ENCODE measurements at regions not wholly inside any gene's neighbourhood (a gene's known extent, or its start where the extent isn't known, plus 50 kb on each side); places are given as distances from the start of the nearest gene placed in this dataset.

- Mint-ChIP-seq H3K4me1 (ENCODE audit: low read depth) (no peaks in the 10 kb centered on the region), H3K27me3 (ENCODE audit: insufficient read depth) (peaks cover 14% of the 10 kb centered on the region), H3K4me3 (no peak overlapping the region), H3K27ac (no peak overlapping the region), H3K9me3 (no peaks in the 10 kb centered on the region), H3K36me3 (ENCODE audit: low read depth) (no peaks in the 10 kb centered on the region)
- TF ChIP-seq, protein P1, sequence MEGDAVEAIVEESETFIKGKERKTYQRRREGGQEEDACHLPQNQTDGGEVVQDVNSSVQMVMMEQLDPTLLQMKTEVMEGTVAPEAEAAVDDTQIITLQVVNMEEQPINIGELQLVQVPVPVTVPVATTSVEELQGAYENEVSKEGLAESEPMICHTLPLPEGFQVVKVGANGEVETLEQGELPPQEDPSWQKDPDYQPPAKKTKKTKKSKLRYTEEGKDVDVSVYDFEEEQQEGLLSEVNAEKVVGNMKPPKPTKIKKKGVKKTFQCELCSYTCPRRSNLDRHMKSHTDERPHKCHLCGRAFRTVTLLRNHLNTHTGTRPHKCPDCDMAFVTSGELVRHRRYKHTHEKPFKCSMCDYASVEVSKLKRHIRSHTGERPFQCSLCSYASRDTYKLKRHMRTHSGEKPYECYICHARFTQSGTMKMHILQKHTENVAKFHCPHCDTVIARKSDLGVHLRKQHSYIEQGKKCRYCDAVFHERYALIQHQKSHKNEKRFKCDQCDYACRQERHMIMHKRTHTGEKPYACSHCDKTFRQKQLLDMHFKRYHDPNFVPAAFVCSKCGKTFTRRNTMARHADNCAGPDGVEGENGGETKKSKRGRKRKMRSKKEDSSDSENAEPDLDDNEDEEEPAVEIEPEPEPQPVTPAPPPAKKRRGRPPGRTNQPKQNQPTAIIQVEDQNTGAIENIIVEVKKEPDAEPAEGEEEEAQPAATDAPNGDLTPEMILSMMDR (IDR thresholded peaks at IDR 0.05), result no peak
- no peak for DNase-seq
Observed at GRCh38 chr2:48258481-48259149, 55.9 kb upstream of the FOXN2 start.

- no peaks in the 10 kb centered on the region for H3K4me1 Mint-ChIP-seq (ENCODE audit: low read depth)
- H3K27ac Mint-ChIP-seq, result no peak overlapping the region
- TF ChIP-seq, protein P1 (IDR thresholded peaks at IDR 0.05), result no peak
Observed at GRCh38 chr2:48259811-48260210, 54.7 kb upstream of the FOXN2 start.

GRCh38 chr2:48264627-48265026, 49.9 kb upstream of the FOXN2 start:
- Mint-ChIP-seq H3K9me3 (no peaks in the 10 kb centered on the region), H3K27me3 (ENCODE audit: insufficient read depth) (peaks cover 14% of the 10 kb centered on the region), H3K4me1 (ENCODE audit: low read depth) (no peaks in the 10 kb centered on the region), H3K4me3 (no peak overlapping the region), H3K36me3 (ENCODE audit: low read depth) (no peaks in the 10 kb centered on the region), H3K27ac (no peak overlapping the region)
- no peak for DNase-seq
- TF ChIP-seq, protein P1 (IDR thresholded peaks at IDR 0.05), result no peak

More at GRCh38 chr2:48259811-48260210, 54.7 kb upstream of the FOXN2 start:
- Mint-ChIP-seq H3K27me3 (ENCODE audit: insufficient read depth) (peaks cover 14% of the 10 kb centered on the region), H3K4me3 (no peak overlapping the region), H3K9me3 (no peaks in the 10 kb centered on the region), H3K36me3 (ENCODE audit: low read depth) (no peaks in the 10 kb centered on the region)
- DNase-seq, result no peak

All from HFFc6 (cell line).